H9 (cell line): ENCODE measurements at regions not wholly inside any gene's neighbourhood (a gene's known extent, or its start where the extent isn't known, plus 50 kb on each side); places are given as distances from the start of the nearest gene placed in this dataset.

Experiments
- DNase-seq: peaks from one replicate; pipeline ENCODE4 v3.0.0-alpha.2; 2017
- H2AFZ ChIP-seq: one replicate; pipeline ENCODE4 v1.6.1; 2013; ENCODE audit warnings: mild to moderate bottlenecking, low read length, control low read depth, moderate library complexity
- H2AK5ac ChIP-seq: 2 replicates; pipeline ENCODE4 v1.6.1; 2013; ENCODE audit warnings: low read length, control low read depth, mixed read lengths; ENCODE audit not compliant: insufficient read length
- H2BK120ac ChIP-seq: one replicate; pipeline ENCODE4 v1.6.1; 2013; ENCODE audit warnings: low read depth, mild to moderate bottlenecking, low read length, control low read depth, inconsistent platforms; ENCODE audit not compliant: poor library complexity, severe bottlenecking
- H2BK12ac ChIP-seq: 2 replicates; pipeline ENCODE4 v1.6.1; 2013; ENCODE audit warnings: low read length, control low read depth, mixed read lengths, low read depth; ENCODE audit not compliant: insufficient read length
- H2BK15ac ChIP-seq: 2 replicates; pipeline ENCODE4 v1.6.1; 2013; ENCODE audit warnings: low read depth, low read length, control low read depth
- H2BK20ac ChIP-seq: one replicate; pipeline ENCODE4 v1.6.1; 2013; ENCODE audit warnings: low read depth, mild to moderate bottlenecking, low read length, control low read depth, inconsistent platforms; ENCODE audit not compliant: poor library complexity, severe bottlenecking
- H2BK5ac ChIP-seq: 2 replicates; pipeline ENCODE4 v1.6.1; 2013; ENCODE audit warnings: low read length, control low read depth, mixed read lengths; ENCODE audit not compliant: insufficient read length
- H3K14ac ChIP-seq: 2 replicates; pipeline ENCODE4 v1.6.1; 2013; ENCODE audit warnings: low read length, control low read depth; ENCODE audit not compliant: insufficient read depth
- H3K18ac ChIP-seq: 2 replicates; pipeline ENCODE4 v1.6.1; 2013; ENCODE audit warnings: low read depth, mild to moderate bottlenecking, mixed read lengths, low read length, control low read depth; ENCODE audit not compliant: insufficient read length
- H3K23ac ChIP-seq: 2 replicates; pipeline ENCODE4 v1.6.1; 2013; ENCODE audit warnings: low read length, control low read depth, mixed read lengths, low read depth; ENCODE audit not compliant: insufficient read length
- H3K23me2 ChIP-seq: 2 replicates; pipeline ENCODE4 v1.6.1; 2013; ENCODE audit warnings: low read depth, mild to moderate bottlenecking, mixed read lengths, low read length, control low read depth; ENCODE audit not compliant: insufficient read length, poor library complexity, severe bottlenecking
- H3K27ac ChIP-seq: 2 replicates; pipeline ENCODE4 v1.5.1; 2013; ENCODE audit warnings: low read length, control low read depth, mixed read lengths, low read depth; ENCODE audit not compliant: insufficient read length
- H3K27me3 ChIP-seq: 2 replicates; pipeline ENCODE4 v1.6.1; 2013; ENCODE audit warnings: low read length, control low read depth, inconsistent platforms; ENCODE audit not compliant: insufficient read depth
- H3K4ac ChIP-seq: 2 replicates; pipeline ENCODE4 v1.6.1; 2013; ENCODE audit warnings: low read depth, mild to moderate bottlenecking, control low read depth, inconsistent platforms, low read length, moderate library complexity
- H3K4me1 ChIP-seq: 2 replicates; pipeline ENCODE4 v1.6.1; 2013; ENCODE audit warnings: low read length, control low read depth, inconsistent platforms; ENCODE audit not compliant: insufficient read depth
- H3K4me2 ChIP-seq: 2 replicates; pipeline ENCODE4 v1.6.1; 2013; ENCODE audit warnings: low read length, control low read depth, mixed read lengths; ENCODE audit not compliant: insufficient read length, insufficient read depth
- H3K56ac ChIP-seq: 2 replicates; pipeline ENCODE4 v1.6.1; 2013; ENCODE audit warnings: low read depth, mild to moderate bottlenecking, mixed read lengths, low read length, control low read depth; ENCODE audit not compliant: insufficient read length
- H3K79me1 ChIP-seq: 2 replicates; pipeline ENCODE4 v1.6.1; 2013; ENCODE audit warnings: low read depth, mild to moderate bottlenecking, moderate library complexity, low read length, control low read depth, inconsistent platforms; ENCODE audit not compliant: insufficient read depth, poor library complexity, severe bottlenecking
- H3K79me2 ChIP-seq: 2 replicates; pipeline ENCODE4 v1.6.1; 2013; ENCODE audit warnings: low read length, control low read depth, inconsistent platforms; ENCODE audit not compliant: insufficient read depth
- H3K9ac ChIP-seq: 2 replicates; pipeline ENCODE4 v1.6.1; 2013; ENCODE audit warnings: low read length, control low read depth, mixed read lengths; ENCODE audit not compliant: insufficient read length; ENCODE audit errors: extremely low read depth
- H3K9me3 ChIP-seq: one replicate; pipeline ENCODE4 v1.6.1; 2013; ENCODE audit warnings: low read depth, low read length, inconsistent platforms; ENCODE audit not compliant: control insufficient read depth
- H3T11ph ChIP-seq: one replicate; pipeline ENCODE4 v1.6.1; 2013; ENCODE audit warnings: mild to moderate bottlenecking, low read length, control low read depth, inconsistent platforms
- H4K20me1 ChIP-seq: one replicate; pipeline ENCODE4 v1.6.1; 2013; ENCODE audit not compliant: control insufficient read depth, insufficient read length, insufficient read depth
- H4K5ac ChIP-seq: 2 replicates; pipeline ENCODE4 v1.6.1; 2013; ENCODE audit warnings: low read depth, mild to moderate bottlenecking, mixed read lengths, low read length, control low read depth; ENCODE audit not compliant: insufficient read length
- H4K8ac ChIP-seq: replicated peaks from 2 replicates; pipeline ENCODE4 v1.6.1; 2013; ENCODE audit warnings: low read length, control low read depth, mixed read lengths, low read depth; ENCODE audit not compliant: insufficient read length
- H4K91ac ChIP-seq: 2 replicates; pipeline ENCODE4 v1.6.1; 2013; ENCODE audit warnings: low read depth, mild to moderate bottlenecking, moderate library complexity, mixed read lengths, low read length, control low read depth; ENCODE audit not compliant: insufficient read length
- H3K27ac Mint-ChIP-seq, 3 experiments: 2 replicates in 2 of 3; 3 replicates in 1 of 3; pipeline ENCODE4 v1.8.0; 2020 to 2021; ENCODE audit warnings: mixed read lengths in 3 of 3, mild to moderate bottlenecking in 1 of 3, moderate library complexity in 1 of 3
- H3K27me3 Mint-ChIP-seq: 2 replicates; pipeline ENCODE4 v1.8.0; 2021; ENCODE audit warnings: low read depth, mild to moderate bottlenecking, moderate library complexity, mixed read lengths
- H3K36me3 Mint-ChIP-seq, 3 experiments: 2 replicates in 2 of 3; 3 replicates in 1 of 3; pipeline ENCODE4 v1.8.0; 2020 to 2021; ENCODE audit warnings: low read depth in 3 of 3, mixed read lengths in 3 of 3; ENCODE audit not compliant: insufficient read depth in 1 of 3
- H3K4me1 Mint-ChIP-seq, 2 experiments: 2 replicates each; pipeline ENCODE4 v1.8.0; 2020; ENCODE audit warnings: mixed read lengths in 2 of 2
- H3K4me3 Mint-ChIP-seq, 2 experiments: 2 replicates in 1 of 2; 3 replicates in 1 of 2; pipeline ENCODE4 v1.8.0; 2020 to 2021; ENCODE audit warnings: mild to moderate bottlenecking in 2 of 2, mixed read lengths in 2 of 2, moderate library complexity in 1 of 2
- H3K9me3 Mint-ChIP-seq, 2 experiments: 2 replicates in 1 of 2; 3 replicates in 1 of 2; pipeline ENCODE4 v1.8.0; 2020; ENCODE audit warnings: mild to moderate bottlenecking in 2 of 2, mixed read lengths in 2 of 2, moderate library complexity in 1 of 2
- CTCF ChIP-seq: fragments of 200-600 bp; sonication (generic); conservative IDR thresholded peaks from 3 replicates; pipeline ENCODE4 v1.8.0; 2021; ENCODE audit warnings: antibody characterized with exemption, mild to moderate bottlenecking
- WGBS: extraction: QIAGEN DNeasy Blood & Tissue Kit; methylation state at CpG from one replicate; pipeline ENCODE4 v1.1.7; 2013; ENCODE audit warnings: missing lambda C conversion rate, low lambda C conversion rate, mixed read lengths; ENCODE audit not compliant: insufficient read length; ENCODE audit errors: extremely low coverage; 5-methylcytosine and 5-hydroxymethylcytosine counted together

GRCh38 chr2:5459041-5459440 is 233.1 kb upstream of the SOX11 start:
- H3K27ac ChIP-seq, result no peak overlapping the region
- no peak overlapping the region for H4K8ac ChIP-seq
- no peak for DNase-seq
- H3K4ac ChIP-seq, result no peak overlapping the region
- no peaks in the 10 kb centered on the region for H3K9me3 ChIP-seq
- H2BK12ac ChIP-seq, result no peak overlapping the region
- H3K79me1 ChIP-seq, result no peaks in the 10 kb centered on the region
- no peak overlapping the region for H4K5ac ChIP-seq
- Mint-ChIP-seq H3K9me3 (no peaks in the 10 kb centered on the region; a peak in 2 of 5 replicates), H3K4me1 (peaks cover under 1% of the 10 kb centered on the region in 2 experiments; a peak in 2 of 4 replicates), H3K36me3 (no peaks in the 10 kb centered on the region), H3K4me3 (no peak overlapping the region), H3K27ac (no peak overlapping the region), H3K27me3 (peaks cover 2% of the 10 kb centered on the region; the same call in 1 of the 2 replicates)
- H3T11ph ChIP-seq, result no peak overlapping the region
- no peak for TF ChIP-seq CTCF
- no peak overlapping the region for H2AFZ ChIP-seq
- no peaks in the 10 kb centered on the region for H4K20me1 ChIP-seq
- H3K79me2 ChIP-seq, result no peaks in the 10 kb centered on the region
- no peaks in the 10 kb centered on the region for H3K23me2 ChIP-seq
- no peaks in the 10 kb centered on the region for H3K4me1 ChIP-seq
- WGBS, result no CpG with 5 or more reads among the region's 6 CpGs
- H2BK5ac ChIP-seq, result no peak overlapping the region
- H2BK120ac ChIP-seq, result no peak overlapping the region
- H2AK5ac ChIP-seq, result no peak overlapping the region
- H3K9ac ChIP-seq, result no peak overlapping the region
- no peak overlapping the region for H3K4me2 ChIP-seq
- no peaks in the 10 kb centered on the region for H3K27me3 ChIP-seq
- H3K56ac ChIP-seq, result no peak overlapping the region
- no peak overlapping the region for H3K14ac ChIP-seq
- H4K91ac ChIP-seq, result no peak overlapping the region
- no peak overlapping the region for H3K23ac ChIP-seq
- H2BK20ac ChIP-seq, result no peak overlapping the region
- no peak overlapping the region for H3K18ac ChIP-seq
- no peak overlapping the region for H2BK15ac ChIP-seq
